ENCODE measurements at regions not wholly inside any gene's neighbourhood (a gene's known extent, or its start where the extent isn't known, plus 50 kb on each side); places are given as distances from the start of the nearest gene placed in this dataset.

GRCh38 chr4:100722866-100723459 lies 205.1 kb upstream of the EMCN start:
- H4K8ac ChIP-seq (ENCODE audit: low read depth in 2 of 2, low read length in 2 of 2) = no peak overlapping the region
- H3K56ac ChIP-seq (ENCODE audit: extremely low read depth, insufficient read depth, low read length) = no peak overlapping the region
- intact Hi-C loops (cut with micrococcal nuclease) = no loop called here
- no peak overlapping the region for H2BK15ac ChIP-seq (ENCODE audit: low read depth, low read length)
- H3K27ac ChIP-seq (ENCODE audit: insufficient read depth, low read length) = no peak overlapping the region
- H3K9ac ChIP-seq (ENCODE audit: low read depth, low read length) = no peak overlapping the region
- H4K91ac ChIP-seq (ENCODE audit: insufficient read depth, low read depth, low read length) = no peak overlapping the region
- H3K18ac ChIP-seq (ENCODE audit: low read depth, low read length) = no peak overlapping the region
- H3K4me2 ChIP-seq (ENCODE audit: low read depth, low read length) = no peak overlapping the region
- BruUV-seq (replicated peaks) = no TSS peak
- no peak overlapping the region for H2AK9ac ChIP-seq (replicated peaks; ENCODE audit: low read depth, low read length, poor library complexity)
- no peak overlapping the region for H2AK5ac ChIP-seq (ENCODE audit: low read depth, low read length)
- WGBS, 2 experiments (ENCODE audit: extremely low coverage in 2 of 2, insufficient read length in 1 of 2) = no CpG with 5 or more reads among the region's 3 CpGs
- H3K4me3 ChIP-seq (ENCODE audit: insufficient read depth, low read depth, low read length) = no peak overlapping the region
- in situ Hi-C loops (cut with MboI; ENCODE audit: low sequenced_read_pairs) = no loop called here
- no peak overlapping the region for H2BK5ac ChIP-seq (ENCODE audit: low read depth, low read length, poor library complexity, severe bottlenecking)
- H3K79me1 ChIP-seq (ENCODE audit: low read depth in 1 of 2, low read length in 2 of 2) = no peaks in the 10 kb centered on the region
- H2AFZ ChIP-seq (replicated peaks; ENCODE audit: low read length, poor library complexity) = no peak overlapping the region
- no peaks in the 10 kb centered on the region for H3K27me3 ChIP-seq (ENCODE audit: control insufficient read depth, insufficient read depth, low read length)
- no peak overlapping the region for H3K14ac ChIP-seq (replicated peaks; ENCODE audit: low read depth, low read length)
- H3K4me1 ChIP-seq (ENCODE audit: control insufficient read depth, insufficient read depth, low read length) = no peaks in the 10 kb centered on the region
- ATAC-seq (ENCODE audit: low read depth) (no peak), DNase-seq (no peak)
- dilution Hi-C loops (cut with HindIII; ENCODE audit: low sequenced_read_pairs, unreplicated experiment) = no loop called here
- H4K20me1 ChIP-seq (ENCODE audit: insufficient read depth, low read length) = no peaks in the 10 kb centered on the region
- TF ChIP-seq, protein P1, sequence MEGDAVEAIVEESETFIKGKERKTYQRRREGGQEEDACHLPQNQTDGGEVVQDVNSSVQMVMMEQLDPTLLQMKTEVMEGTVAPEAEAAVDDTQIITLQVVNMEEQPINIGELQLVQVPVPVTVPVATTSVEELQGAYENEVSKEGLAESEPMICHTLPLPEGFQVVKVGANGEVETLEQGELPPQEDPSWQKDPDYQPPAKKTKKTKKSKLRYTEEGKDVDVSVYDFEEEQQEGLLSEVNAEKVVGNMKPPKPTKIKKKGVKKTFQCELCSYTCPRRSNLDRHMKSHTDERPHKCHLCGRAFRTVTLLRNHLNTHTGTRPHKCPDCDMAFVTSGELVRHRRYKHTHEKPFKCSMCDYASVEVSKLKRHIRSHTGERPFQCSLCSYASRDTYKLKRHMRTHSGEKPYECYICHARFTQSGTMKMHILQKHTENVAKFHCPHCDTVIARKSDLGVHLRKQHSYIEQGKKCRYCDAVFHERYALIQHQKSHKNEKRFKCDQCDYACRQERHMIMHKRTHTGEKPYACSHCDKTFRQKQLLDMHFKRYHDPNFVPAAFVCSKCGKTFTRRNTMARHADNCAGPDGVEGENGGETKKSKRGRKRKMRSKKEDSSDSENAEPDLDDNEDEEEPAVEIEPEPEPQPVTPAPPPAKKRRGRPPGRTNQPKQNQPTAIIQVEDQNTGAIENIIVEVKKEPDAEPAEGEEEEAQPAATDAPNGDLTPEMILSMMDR (conservative IDR thresholded peaks at IDR 0.05; ENCODE audit: low read depth, low read length) = no peak
- TF ChIP-seq CEBPB (IDR thresholded peaks at IDR 0.05; ENCODE audit: low read depth, low read length) = no peak
- TF ChIP-seq RCOR1 (IDR thresholded peaks at IDR 0.05; ENCODE audit: insufficient replicate concordance, low read length) = no peak
- no peak for TF ChIP-seq MAFK (IDR thresholded peaks at IDR 0.05; ENCODE audit: low read depth, low read length)
- TF ChIP-seq MAZ (IDR thresholded peaks at IDR 0.05; ENCODE audit: borderline replicate concordance, low read depth, low read length) = no peak
- no peak for TF ChIP-seq SMC3 (IDR thresholded peaks at IDR 0.05; ENCODE audit: low read depth, low read length)
- no peak for TF ChIP-seq RFX5 (IDR thresholded peaks at IDR 0.05; ENCODE audit: low read depth, low read length)
- TF ChIP-seq, protein P2, sequence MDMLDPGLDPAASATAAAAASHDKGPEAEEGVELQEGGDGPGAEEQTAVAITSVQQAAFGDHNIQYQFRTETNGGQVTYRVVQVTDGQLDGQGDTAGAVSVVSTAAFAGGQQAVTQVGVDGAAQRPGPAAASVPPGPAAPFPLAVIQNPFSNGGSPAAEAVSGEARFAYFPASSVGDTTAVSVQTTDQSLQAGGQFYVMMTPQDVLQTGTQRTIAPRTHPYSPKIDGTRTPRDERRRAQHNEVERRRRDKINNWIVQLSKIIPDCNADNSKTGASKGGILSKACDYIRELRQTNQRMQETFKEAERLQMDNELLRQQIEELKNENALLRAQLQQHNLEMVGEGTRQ (IDR thresholded peaks at IDR 0.05; ENCODE audit: low read depth, low read length) = no peak
- TF ChIP-seq RAD21 (IDR thresholded peaks at IDR 0.05; ENCODE audit: low read length) = no peak
- no peak for TF ChIP-seq BHLHE40 (IDR thresholded peaks at IDR 0.05; ENCODE audit: low read depth, low read length)
- no peak for TF ChIP-seq CHD1 (IDR thresholded peaks at IDR 0.05; ENCODE audit: low read depth, low read length)
- TF ChIP-seq ELK1 (IDR thresholded peaks at IDR 0.05; ENCODE audit: borderline replicate concordance, low read depth, low read length) = no peak
- TF ChIP-seq NFE2L2 (IDR thresholded peaks at IDR 0.05; ENCODE audit: low read depth, low read length) = no peak
- no peak for TF ChIP-seq FOS (IDR thresholded peaks at IDR 0.05; ENCODE audit: low read depth, low read length)
- TF ChIP-seq POLR2A (IDR thresholded peaks at IDR 0.05; ENCODE audit: low read depth, low read length) = no peak
- TF ChIP-seq MXI1 (IDR thresholded peaks at IDR 0.05; ENCODE audit: borderline replicate concordance, low read depth, low read length) = no peak
- no peak overlapping the region for H4K5ac ChIP-seq (ENCODE audit: low read depth, low read length)
- CTCF ChIA-PET = interaction anchor here (0.7 kb wide), 1 partner anchor 32 kb away, joined by 3 read pairs; no protein-coding TSS in a partner anchor
- no peak overlapping the region for H3K23ac ChIP-seq (ENCODE audit: low read depth, low read length)
- no peaks in the 10 kb centered on the region for H3K9me1 ChIP-seq (ENCODE audit: insufficient read depth, low read length)
- H3K4ac ChIP-seq (ENCODE audit: low read depth, low read length) = no peak overlapping the region
- H2BK20ac ChIP-seq (ENCODE audit: low read depth, low read length) = no peak overlapping the region
- no peak overlapping the region for H2BK120ac ChIP-seq (ENCODE audit: low read depth, low read length)
- no peaks in the 10 kb centered on the region for H3K9me3 ChIP-seq (ENCODE audit: control insufficient read depth, insufficient read depth, low read length)
- POLR2A ChIA-PET (ENCODE audit: unreplicated experiment) = no interaction called here
- H3K36me3 ChIP-seq (ENCODE audit: control insufficient read depth, insufficient read depth, low read length) = no peaks in the 10 kb centered on the region

All from IMR-90 (cell line).